Lung (tissue), 11 donors: ENCODE measurements at regions not wholly inside any gene's neighbourhood (a gene's known extent, or its start where the extent isn't known, plus 50 kb on each side); places are given as distances from the start of the nearest gene placed in this dataset.
A peak's percentile ranks its signal among the peaks of the same experiment; 100 is the strongest.

ENCODE experiments used
- ATAC-seq: fragments of 200-7000 bp; cut with Tn5 transposase; one replicate; pipeline ENCODE4 v1.9.1; 2020; ENCODE audit warnings: moderate number of reproducible peaks; ENCODE audit not compliant: insufficient read depth, low FRiP score
- DNase-seq, 3 donors: peaks; one replicate each; pipeline ENCODE4 v3.0.0-alpha.2; 2013 to 2017
- H3K27ac ChIP-seq, 2 donors: one replicate each; pipeline ENCODE4 v1.5.1; 2013; ENCODE audit warnings: mild to moderate bottlenecking in 2 of 2, moderate library complexity in 2 of 2, control low read depth in 1 of 2, inconsistent platforms in 1 of 2, low read depth in 1 of 2, low read length in 1 of 2
- H3K27me3 ChIP-seq, 3 donors: one replicate each; pipeline ENCODE4 v1.5.1; 2013; ENCODE audit warnings: low read length in 2 of 3; ENCODE audit not compliant: control insufficient read depth in 3 of 3, insufficient read depth in 3 of 3
- H3K36me3 ChIP-seq, 4 donors: one replicate each; pipeline ENCODE4 v1.5.1; 2013; ENCODE audit warnings: low read length in 4 of 4, mild to moderate bottlenecking in 1 of 4, moderate library complexity in 1 of 4; ENCODE audit not compliant: control insufficient read depth in 4 of 4, insufficient read depth in 4 of 4
- H3K4me1 ChIP-seq, 5 donors: one replicate each; pipeline ENCODE4 v1.5.1; 2013; ENCODE audit warnings: low read length in 5 of 5, mild to moderate bottlenecking in 2 of 5, moderate library complexity in 1 of 5; ENCODE audit not compliant: control insufficient read depth in 5 of 5, insufficient read depth in 5 of 5
- H3K4me3 ChIP-seq: one replicate; pipeline ENCODE4 v1.5.1; 2013; ENCODE audit warnings: mild to moderate bottlenecking, control low read depth, moderate library complexity
- H3K9ac ChIP-seq, 2 donors: one replicate each; pipeline ENCODE4 v1.5.1; 2013; ENCODE audit warnings: low read length in 2 of 2, control low read depth in 1 of 2; ENCODE audit not compliant: insufficient read depth in 1 of 2
- H3K9me3 ChIP-seq, 4 donors: one replicate each; pipeline ENCODE4 v1.5.1; 2013; ENCODE audit warnings: low read length in 3 of 4, mild to moderate bottlenecking in 1 of 4, moderate library complexity in 1 of 4; ENCODE audit not compliant: control insufficient read depth in 4 of 4, insufficient read depth in 3 of 4
- CTCF ChIP-seq: IDR thresholded peaks from 2 replicates; pipeline ENCODE4 v1.5.1; 2012; ENCODE audit warnings: mild to moderate bottlenecking; ENCODE audit errors: control extremely low read depth, extremely low read depth
- WGBS, 2 donors: extraction: QIAGEN DNeasy Blood & Tissue Kit; methylation state at CpG; one replicate each; pipeline ENCODE4 v1.1.7; 2013; 5-methylcytosine and 5-hydroxymethylcytosine counted together
- donor health status: control.
- donor health status: control.
- donor health status: Bipolar disorder and iron deficiency.
- donor health status: healthy.
- donor health status: DM: yes; HTN: yes; CAD: no.

GRCh38 chr12:61070640-61071414, 1189.4 kb upstream of the USP15 start:
- DNase-seq: no peak
- no peak for ATAC-seq
- Histone ChIP-seq H3K9ac (no peak overlapping the region), H3K27me3 (no peaks in the 10 kb centered on the region), H3K9me3 (no peaks in the 10 kb centered on the region), H3K36me3 (no peaks in the 10 kb centered on the region), H3K4me3 (no peak overlapping the region), H3K27ac (no peak overlapping the region), H3K4me1 (no peaks in the 10 kb centered on the region)
- no peak for TF ChIP-seq CTCF
- 64 to 85% methylated on average over 3 of the region's 3 CpGs for WGBS, 2 donors

GRCh38 chr12:61072717-61073116, 1187.5 kb upstream of the USP15 start:
- Histone ChIP-seq H3K4me3 (no peak overlapping the region), H3K4me1 (no peaks in the 10 kb centered on the region), H3K27me3 (no peaks in the 10 kb centered on the region), H3K9ac (no peak overlapping the region), H3K27ac (no peak overlapping the region), H3K9me3 (no peaks in the 10 kb centered on the region), H3K36me3 (no peaks in the 10 kb centered on the region)
- ATAC-seq (no peak), DNase-seq (no peak)
- TF ChIP-seq CTCF: no peak

- Histone ChIP-seq H3K27me3 (no peaks in the 10 kb centered on the region), H3K9ac (no peak overlapping the region), H3K36me3 (no peaks in the 10 kb centered on the region), H3K9me3 (peaks cover 0 to 3% (median 1%) of the 10 kb centered on the region in 4 donors), H3K4me1 (no peaks in the 10 kb centered on the region), H3K4me3 (no peak overlapping the region), H3K27ac (no peak overlapping the region)
- TF ChIP-seq CTCF: no peak
- ATAC-seq (no peak), DNase-seq (no peak)
- WGBS, 2 donors: 46 to 70% methylated on average over 2 of the region's 2 CpGs
These were observed 1165.1 kb upstream of the USP15 start for GRCh38 chr12:61095111-61095510.

- ATAC-seq (no peak), DNase-seq (peak in 1 of 3 donors; percentile 12)
- 59 to 65% methylated on average over 7 of the region's 7 CpGs for WGBS, 2 donors
These were observed 1162.1 kb upstream of the USP15 start for GRCh38 chr12:61098031-61098580.

More at GRCh38 chr12:61098031-61098580, 1162.1 kb upstream of the USP15 start:
- Histone ChIP-seq H3K27ac (no peak overlapping the region), H3K9me3 (peaks cover 0 to 3% (median 1%) of the 10 kb centered on the region in 4 donors), H3K4me1 (no peaks in the 10 kb centered on the region), H3K27me3 (no peaks in the 10 kb centered on the region), H3K9ac (no peak overlapping the region), H3K4me3 (no peak overlapping the region), H3K36me3 (no peaks in the 10 kb centered on the region)
- no peak for TF ChIP-seq CTCF
